ENCODE measurements at regions not wholly inside any gene's neighbourhood (a gene's known extent, or its start where the extent isn't known, plus 50 kb on each side); places are given as distances from the start of the nearest gene placed in this dataset.
"Not testable (repeated sequence)": the region's sequence is repeated elsewhere in the genome, so short reads cannot be mapped to it uniquely, and the experiment has no call there.

- no peak for DNase-seq (ENCODE audit: low read depth, low spot score)
Observed at GRCh38 chr7:148472406-148472805, 118.2 kb upstream of the C7orf33 start.

GRCh38 chr7:148473703-148474480, 116.7 kb upstream of the C7orf33 start:
- DNase-seq (ENCODE audit: low read depth, low spot score) = no peak

GRCh38 chr7:148474481-148475025, 116.0 kb upstream of the C7orf33 start:
- DNase-seq (ENCODE audit: low read depth, low spot score) = no peak

- no peak for DNase-seq (ENCODE audit: low read depth, low spot score)
Observed at GRCh38 chr7:148478551-148478950, 112.0 kb upstream of the C7orf33 start.

GRCh38 chr7:148480479-148481146, 110.0 kb upstream of the C7orf33 start:
- no peak for DNase-seq (ENCODE audit: low read depth, low spot score)

- no peak for DNase-seq (ENCODE audit: low read depth, low spot score)
Observed at GRCh38 chr7:148481147-148481526, 109.4 kb upstream of the C7orf33 start.

GRCh38 chr7:148481971-148482626, 108.5 kb upstream of the C7orf33 start:
- no peak for DNase-seq (ENCODE audit: low read depth, low spot score)

GRCh38 chr7:148483515-148484308, 106.9 kb upstream of the C7orf33 start:
- DNase-seq (ENCODE audit: low read depth, low spot score) = no peak

GRCh38 chr7:148484486-148484885, 106.1 kb upstream of the C7orf33 start:
- DNase-seq (ENCODE audit: low read depth, low spot score) = no peak

- no peak for DNase-seq (ENCODE audit: low read depth, low spot score)
Observed at GRCh38 chr7:148485618-148486017, 104.9 kb upstream of the C7orf33 start.

GRCh38 chr7:148486937-148487336, 103.6 kb upstream of the C7orf33 start:
- DNase-seq (ENCODE audit: low read depth, low spot score) = no peak

GRCh38 chr7:148487912-148488311, 102.7 kb upstream of the C7orf33 start:
- no peak for DNase-seq (ENCODE audit: low read depth, low spot score)

GRCh38 chr7:148489678-148490077, 100.9 kb upstream of the C7orf33 start:
- no peak for DNase-seq (ENCODE audit: low read depth, low spot score)

GRCh38 chr7:148492157-148492860, 98.3 kb upstream of the C7orf33 start:
- DNase-seq (ENCODE audit: low read depth, low spot score) = no peak

- no peak for DNase-seq (ENCODE audit: low read depth, low spot score)
Observed at GRCh38 chr7:148495605-148496004, 95.0 kb upstream of the C7orf33 start.

GRCh38 chr7:148500978-148501377, 89.6 kb upstream of the C7orf33 start:
- DNase-seq (ENCODE audit: low read depth, low spot score) = no peak

GRCh38 chr7:148503900-148504487, 86.6 kb upstream of the C7orf33 start:
- no peak for DNase-seq (ENCODE audit: low read depth, low spot score)

- no peak for DNase-seq (ENCODE audit: low read depth, low spot score)
Observed at GRCh38 chr7:148505645-148506375, 84.8 kb upstream of the C7orf33 start.

- DNase-seq (ENCODE audit: low read depth, low spot score) = not testable (repeated sequence)
Observed at GRCh38 chr7:148507064-148507573, 83.4 kb upstream of the C7orf33 start.

- no peak for DNase-seq (ENCODE audit: low read depth, low spot score)
Observed at GRCh38 chr7:148507787-148508186, 82.8 kb upstream of the C7orf33 start.
